ENCODE measurements at regions not wholly inside any gene's neighbourhood (a gene's known extent, or its start where the extent isn't known, plus 50 kb on each side); places are given as distances from the start of the nearest gene placed in this dataset.
"Not testable (repeated sequence)": the region's sequence is repeated elsewhere in the genome, so short reads cannot be mapped to it uniquely, and the experiment has no call there.

- TF ChIP-seq CTCF (IDR thresholded peaks at IDR 0.05; ENCODE audit: low read depth, low read length, missing control alignments) = no peak
- in situ Hi-C loops (cut with HindIII; ENCODE audit: low sequenced_read_pairs) = no loop called here
- no peak overlapping the region for H3K4me3 ChIP-seq (ENCODE audit: low read depth, low read length)
- no peak for DNase-seq (ENCODE audit: low read depth)
These were observed 73.7 kb downstream of the GEMIN8 start for GRCh38 chrX:13955975-13956374.

DNA sequence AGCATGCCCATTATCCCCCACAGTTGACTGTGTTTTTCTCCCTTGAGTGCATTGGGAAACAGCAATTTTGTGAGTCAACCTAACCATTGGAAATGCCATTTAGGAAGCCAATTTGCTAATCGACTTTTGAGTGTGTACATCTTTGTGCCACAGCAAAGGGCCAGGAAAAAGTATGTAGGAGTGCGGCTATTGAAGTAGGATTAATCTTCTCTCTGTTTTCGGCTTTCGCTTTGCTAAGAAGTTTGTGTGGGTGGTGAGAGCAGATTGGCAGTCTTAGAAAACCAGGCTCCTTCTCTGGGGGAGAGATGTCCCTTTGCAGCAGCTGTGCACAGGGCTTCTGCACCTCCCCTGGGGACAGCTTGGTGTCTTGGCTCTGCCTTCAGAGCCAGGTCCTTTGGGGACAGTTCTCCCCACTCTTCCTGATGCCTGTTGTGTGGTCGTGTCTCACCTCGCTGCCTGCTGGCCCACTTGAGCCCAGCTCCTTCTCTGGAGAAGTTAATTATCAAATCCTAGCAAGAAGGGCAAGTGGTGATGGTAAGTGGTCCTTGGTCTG is 74.5 kb downstream of the GEMIN8 start:
- in situ Hi-C loops (cut with HindIII; ENCODE audit: low sequenced_read_pairs) = no loop called here
- no peak for TF ChIP-seq CTCF (IDR thresholded peaks at IDR 0.05; ENCODE audit: low read depth, low read length, missing control alignments)
- H3K4me3 ChIP-seq (ENCODE audit: low read depth, low read length) = no peak overlapping the region
- no peak for DNase-seq (ENCODE audit: low read depth)

- no peak for TF ChIP-seq CTCF (IDR thresholded peaks at IDR 0.05; ENCODE audit: low read depth, low read length, missing control alignments)
- DNase-seq (ENCODE audit: low read depth) = no peak
- in situ Hi-C loops (cut with HindIII; ENCODE audit: low sequenced_read_pairs) = no loop called here
- H3K4me3 ChIP-seq (ENCODE audit: low read depth, low read length) = no peak overlapping the region
These were observed 77.1 kb downstream of the GEMIN8 start for GRCh38 chrX:13952581-13952980.

GRCh38 chrX:13946223-13946622 is 83.5 kb downstream of the GEMIN8 start:
- DNase-seq (ENCODE audit: low read depth); H3K4me3 ChIP-seq (ENCODE audit: low read depth, low read length); in situ Hi-C loops (cut with HindIII; ENCODE audit: low sequenced_read_pairs): not testable (repeated sequence)

GRCh38 chrX:13945787-13946186 is 83.9 kb downstream of the GEMIN8 start:
- H3K4me3 ChIP-seq (ENCODE audit: low read depth, low read length); in situ Hi-C loops (cut with HindIII; ENCODE audit: low sequenced_read_pairs); DNase-seq (ENCODE audit: low read depth): not testable (repeated sequence)

GRCh38 chrX:13940671-13941070 is 89.0 kb downstream of the GEMIN8 start:
- no peak for DNase-seq (ENCODE audit: low read depth)
- TF ChIP-seq CTCF (IDR thresholded peaks at IDR 0.05; ENCODE audit: low read depth, low read length, missing control alignments) = no peak
- H3K4me3 ChIP-seq (ENCODE audit: low read depth, low read length) = no peak overlapping the region
- in situ Hi-C loops (cut with HindIII; ENCODE audit: low sequenced_read_pairs) = no loop called here

GRCh38 chrX:13939741-13940597 is 89.7 kb downstream of the GEMIN8 start:
- no peak overlapping the region for H3K4me3 ChIP-seq (ENCODE audit: low read depth, low read length)
- TF ChIP-seq CTCF (IDR thresholded peaks at IDR 0.05; ENCODE audit: low read depth, low read length, missing control alignments) = no peak
- in situ Hi-C loops (cut with HindIII; ENCODE audit: low sequenced_read_pairs) = no loop called here
- DNase-seq (ENCODE audit: low read depth) = no peak
